ENCODE measurements at regions not wholly inside any gene's neighbourhood (a gene's known extent, or its start where the extent isn't known, plus 50 kb on each side); places are given as distances from the start of the nearest gene placed in this dataset.
"Not testable (repeated sequence)": the region's sequence is repeated elsewhere in the genome, so short reads cannot be mapped to it uniquely, and the experiment has no call there.

DNA sequence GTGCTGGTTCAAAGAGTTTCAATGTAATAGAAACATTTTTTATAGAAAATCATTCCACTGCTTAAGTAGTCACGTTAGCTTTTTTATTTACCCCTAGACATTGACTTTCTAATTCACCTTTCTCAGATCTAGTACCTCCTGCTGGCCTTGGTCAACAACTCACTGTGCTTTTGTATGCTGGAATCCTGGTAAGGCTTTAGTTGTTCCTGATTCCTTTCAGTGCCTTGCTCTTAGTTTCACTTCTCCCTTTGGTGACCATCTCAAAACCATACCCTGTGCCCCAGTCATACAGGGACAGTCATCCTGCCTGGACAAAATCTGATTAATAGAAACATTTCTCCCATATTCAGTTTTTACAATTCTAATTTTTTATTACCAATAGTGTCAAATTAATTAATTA, 130.2 kb downstream of the GPR37 start:
- no peak for DNase-seq (ENCODE audit: low read depth)

DNA sequence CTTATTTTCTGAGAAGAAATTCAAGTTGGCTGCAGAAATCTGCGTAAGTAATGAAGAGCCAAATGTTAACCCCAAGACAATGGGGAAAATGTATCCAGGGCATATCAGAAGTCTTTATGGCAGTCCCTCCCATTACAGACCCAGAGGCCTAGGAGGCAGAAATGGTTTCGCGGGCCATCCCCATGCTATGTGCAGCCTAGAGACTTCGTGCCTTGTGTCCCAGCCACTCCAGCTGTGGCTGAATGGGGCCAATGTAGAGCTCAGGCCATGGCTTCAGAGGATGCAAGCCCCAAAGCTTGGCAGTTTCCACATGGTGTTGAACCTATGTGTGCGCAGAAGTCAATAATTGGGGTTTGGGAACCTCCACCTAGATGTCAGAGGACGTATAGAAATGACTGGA, 131.9 kb downstream of the GPR37 start:
- no peak for DNase-seq (ENCODE audit: low read depth)

- no peak for DNase-seq (ENCODE audit: low read depth)
Observed at GRCh38 chr7:124630395-124630794, 135.2 kb downstream of the GPR37 start.

- DNase-seq (ENCODE audit: low read depth), result no peak
Observed at GRCh38 chr7:124618871-124619270, 146.7 kb downstream of the GPR37 start.

- not testable (repeated sequence) for DNase-seq (ENCODE audit: low read depth)
Observed at GRCh38 chr7:124618051-124618450, 147.5 kb downstream of the GPR37 start.

DNA sequence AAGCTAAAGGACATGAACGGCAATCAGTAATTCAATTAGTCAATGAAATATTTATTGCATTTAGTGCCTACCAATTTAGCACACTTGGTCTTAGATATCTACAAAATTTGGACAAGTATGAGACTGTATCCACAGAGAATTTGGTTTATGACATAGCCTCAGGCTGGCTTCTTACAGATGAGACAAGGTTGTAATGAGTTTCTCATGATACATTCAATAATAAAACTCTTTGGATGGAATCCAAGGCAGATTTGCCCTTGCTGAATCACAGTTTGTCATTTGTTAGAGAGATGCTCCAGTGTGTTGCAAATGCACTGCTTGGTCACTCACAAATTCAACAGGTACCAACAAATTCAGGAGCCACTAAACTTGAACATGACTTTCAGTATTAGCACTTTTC, 162.5 kb downstream of the GPR37 start:
- peak; percentile 60 for DNase-seq (ENCODE audit: low read depth)

DNA sequence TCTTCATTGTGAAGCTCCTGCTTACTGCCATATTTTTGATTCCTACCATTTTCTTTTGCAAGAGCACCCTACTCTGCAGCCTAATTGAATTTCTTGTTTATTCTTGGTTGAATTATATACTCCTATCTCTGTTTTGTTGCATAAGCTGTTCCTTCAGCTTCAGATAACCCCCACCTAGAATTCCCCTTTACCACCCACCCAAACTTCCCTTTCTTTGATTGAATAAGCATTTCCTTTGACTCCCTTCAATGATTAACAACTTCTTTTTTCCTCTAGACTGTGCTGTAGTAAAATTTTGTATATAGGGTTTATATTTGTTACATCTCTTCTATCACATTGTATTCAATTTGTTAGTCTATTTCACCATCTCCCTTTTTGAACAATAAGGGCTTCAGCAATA, 168.1 kb downstream of the GPR37 start:
- DNase-seq (ENCODE audit: low read depth), result no peak

- no peak for DNase-seq (ENCODE audit: low read depth)
Observed at GRCh38 chr7:124596881-124597280, 168.7 kb downstream of the GPR37 start.

DNA sequence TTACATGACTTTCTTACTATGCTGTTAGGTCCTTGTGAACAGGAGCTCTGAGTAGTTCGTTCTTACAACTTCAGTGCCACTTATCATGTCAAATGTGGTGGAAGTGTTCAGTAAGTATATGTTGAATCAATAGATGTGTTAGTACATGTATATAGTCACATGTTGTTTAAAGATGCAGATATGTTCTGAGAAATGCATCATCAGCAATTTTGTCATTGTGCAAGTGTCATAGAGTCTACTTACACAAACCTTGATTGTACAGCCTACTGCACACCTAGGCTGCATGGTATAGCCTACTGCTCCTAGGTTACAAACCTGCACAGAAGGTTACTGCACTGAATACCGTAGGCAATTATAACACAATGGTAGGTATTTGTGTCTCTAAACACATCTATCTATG, 174.8 kb downstream of the GPR37 start:
- no peak for DNase-seq (ENCODE audit: low read depth)

DNA sequence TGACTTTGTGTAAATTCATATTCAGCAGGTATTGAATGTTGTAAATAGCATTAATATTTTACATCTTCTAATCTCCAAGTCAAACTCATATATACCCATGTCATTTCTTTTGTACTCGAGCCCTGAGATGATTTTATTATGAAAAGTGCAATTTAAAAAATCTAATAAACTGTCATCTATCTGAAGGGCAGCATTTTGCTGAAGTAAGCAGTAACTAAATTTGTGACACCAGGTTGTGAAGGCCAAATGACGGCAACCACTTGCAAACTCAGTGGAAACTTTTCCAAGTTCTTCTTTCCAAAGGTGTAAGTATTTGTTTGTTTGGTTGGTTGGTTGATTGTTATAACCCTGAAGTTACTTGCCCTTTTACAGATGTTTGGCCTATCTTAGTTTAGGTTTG, 188.3 kb downstream of the GPR37 start:
- no peak for DNase-seq (ENCODE audit: low read depth)

GRCh38 chr7:124575176-124575575, 190.4 kb downstream of the GPR37 start:
- peak; percentile 55 for DNase-seq (ENCODE audit: low read depth)

GRCh38 chr7:124570558-124570957, 195.0 kb downstream of the GPR37 start:
- DNase-seq (ENCODE audit: low read depth), result no peak

- DNase-seq (ENCODE audit: low read depth), result peak; percentile 82
Observed at GRCh38 chr7:124566583-124566982, 199.0 kb downstream of the GPR37 start.

- no peak for DNase-seq (ENCODE audit: low read depth)
Observed at GRCh38 chr7:124557587-124557986, 208.0 kb downstream of the GPR37 start.

DNA sequence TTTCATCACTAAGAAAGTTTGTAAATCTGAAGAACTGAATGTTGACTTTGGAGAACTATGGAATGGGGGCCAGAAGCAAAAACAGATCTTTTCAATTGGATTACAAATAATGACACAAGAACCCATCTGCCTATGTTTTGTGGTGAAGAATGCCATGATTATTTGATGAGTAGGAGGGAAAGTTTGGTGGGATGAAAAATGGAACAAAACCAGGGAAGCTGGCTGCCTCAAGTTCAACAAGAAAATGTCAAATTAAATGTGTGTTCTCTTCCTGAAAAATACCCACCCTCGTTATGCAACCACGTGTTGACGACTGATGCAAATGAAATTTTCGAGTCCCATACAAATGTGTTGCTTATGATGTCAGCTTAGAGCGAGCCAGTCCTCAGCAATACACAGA, 208.5 kb downstream of the GPR37 start:
- no peak for DNase-seq (ENCODE audit: low read depth)

- DNase-seq (ENCODE audit: low read depth), result no peak
Observed at GRCh38 chr7:124553502-124553901, 212.1 kb downstream of the GPR37 start.

GRCh38 chr7:124552217-124552616, 213.4 kb downstream of the GPR37 start:
- peak; percentile 18 for DNase-seq (ENCODE audit: low read depth)

- DNase-seq (ENCODE audit: low read depth), result no peak
Observed at GRCh38 chr7:124550036-124550435, 215.6 kb downstream of the GPR37 start.

- no peak for DNase-seq (ENCODE audit: low read depth)
Observed at GRCh38 chr7:124542476-124542875, 223.1 kb downstream of the GPR37 start.

DNA sequence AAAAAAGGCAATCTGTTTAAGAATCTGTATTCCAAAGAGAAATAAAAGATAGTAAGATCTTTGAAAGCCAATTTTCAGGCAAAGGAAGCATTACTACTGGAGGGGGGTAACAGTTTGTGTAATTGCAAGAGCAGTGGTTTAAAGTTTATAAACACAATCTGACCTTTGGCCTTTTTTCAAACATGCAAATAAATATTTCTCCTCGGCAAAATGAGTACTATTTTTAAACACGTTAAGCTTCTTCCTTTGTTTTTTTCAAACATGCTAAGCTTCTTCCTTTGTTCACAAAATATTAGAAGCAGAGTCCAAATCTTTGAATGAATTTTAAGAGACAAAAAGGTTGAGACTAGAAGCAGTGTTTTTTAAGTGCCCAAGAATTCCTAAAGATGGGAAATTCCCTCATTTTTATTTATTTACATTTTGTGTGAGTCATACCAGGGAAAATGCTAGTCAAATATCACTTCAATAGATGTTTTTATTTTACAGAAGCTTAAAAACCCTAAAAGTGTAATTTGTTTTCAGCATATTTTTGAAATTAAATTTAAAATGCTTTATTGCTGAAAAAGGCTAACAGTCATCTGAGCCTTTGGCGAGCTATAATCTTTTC, 229.3 kb downstream of the GPR37 start:
- peak; percentile 66 for DNase-seq (ENCODE audit: low read depth)

- peak; percentile 67 for DNase-seq (ENCODE audit: low read depth)
Observed at GRCh38 chr7:124532166-124532565, 233.4 kb downstream of the GPR37 start.

DNA sequence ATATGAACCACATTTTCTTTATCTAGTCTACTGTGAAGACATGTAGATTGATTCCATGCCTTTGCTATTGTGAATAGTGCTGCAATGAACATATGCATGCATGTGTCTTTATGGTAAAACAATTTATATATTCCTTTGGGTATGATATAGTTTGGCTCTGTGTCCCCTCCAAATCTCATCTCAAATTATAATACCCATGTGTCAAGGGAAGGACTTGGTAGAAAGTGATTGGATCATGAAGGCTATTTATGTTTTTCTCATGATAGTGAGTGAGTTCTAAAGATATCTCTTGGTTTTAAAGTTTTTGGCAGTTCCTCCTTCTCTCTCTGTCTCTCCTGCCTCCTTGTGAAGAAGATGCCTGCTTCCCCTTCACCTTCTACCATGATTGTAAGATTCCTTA, 248.7 kb downstream of the GPR37 start:
- DNase-seq (ENCODE audit: low read depth), result no peak

GRCh38 chr7:124515106-124515830, 250.3 kb downstream of the GPR37 start:
- no peak for DNase-seq (ENCODE audit: low read depth)

GRCh38 chr7:124514471-124514870, 251.1 kb downstream of the GPR37 start:
- no peak for DNase-seq (ENCODE audit: low read depth)

Measured in ELR (cell line).